Fibroblast of mammary gland (primary cell): ENCODE measurements at regions not wholly inside any gene's neighbourhood (a gene's known extent, or its start where the extent isn't known, plus 50 kb on each side); places are given as distances from the start of the nearest gene placed in this dataset.

Source experiments
- DNase-seq: peaks from one replicate; pipeline ENCODE4 v3.0.0-alpha.2; 2010; ENCODE audit warnings: low read depth
- H3K4me3 ChIP-seq: 2 replicates; pipeline ENCODE4 v1.5.1; 2011; ENCODE audit warnings: low read depth, mild to moderate bottlenecking, low read length, moderate library complexity; ENCODE audit not compliant: control insufficient read depth
- CTCF ChIP-seq: conservative IDR thresholded peaks from 2 replicates; pipeline ENCODE4 v1.5.1; 2011; ENCODE audit warnings: low read depth, low read length, inconsistent platforms; ENCODE audit not compliant: control insufficient read depth, insufficient read depth

GRCh38 chr6:147009358-147009757 is 194.9 kb upstream of the STXBP5 start:
- TF ChIP-seq CTCF = no peak
- no peak for DNase-seq

GRCh38 chr6:147015674-147016073 is 188.5 kb upstream of the STXBP5 start:
- DNase-seq = no peak
- no peak overlapping the region for H3K4me3 ChIP-seq
- no peak for TF ChIP-seq CTCF

More at GRCh38 chr6:147009358-147009757, 194.9 kb upstream of the STXBP5 start:
- H3K4me3 ChIP-seq = no peak overlapping the region

GRCh38 chr6:147016440-147016839 is 187.8 kb upstream of the STXBP5 start:
- H3K4me3 ChIP-seq = no peak overlapping the region
- no peak for TF ChIP-seq CTCF
- DNase-seq = no peak

GRCh38 chr6:147017153-147017552 is 187.1 kb upstream of the STXBP5 start:
- TF ChIP-seq CTCF = no peak
- no peak for DNase-seq

GRCh38 chr6:147019001-147019400 is 185.2 kb upstream of the STXBP5 start:
- H3K4me3 ChIP-seq = no peak overlapping the region
- no peak for DNase-seq
- TF ChIP-seq CTCF = no peak

More at GRCh38 chr6:147017153-147017552, 187.1 kb upstream of the STXBP5 start:
- H3K4me3 ChIP-seq = no peak overlapping the region

- peak; percentile 44 for DNase-seq
- TF ChIP-seq CTCF = no peak
- H3K4me3 ChIP-seq = no peak overlapping the region
Measured at GRCh38 chr6:147022041-147022440, 182.2 kb upstream of the STXBP5 start.

- H3K4me3 ChIP-seq = no peak overlapping the region
- TF ChIP-seq CTCF = no peak
- DNase-seq = no peak
Measured at GRCh38 chr6:147023148-147023547, 181.1 kb upstream of the STXBP5 start.
